DND-41 (cell line): ENCODE measurements at regions not wholly inside any gene's neighbourhood (a gene's known extent, or its start where the extent isn't known, plus 50 kb on each side); places are given as distances from the start of the nearest gene placed in this dataset.

Source experiments
- EZH2 ChIP-seq: IDR thresholded peaks from 3 replicates; pipeline ENCODE4 v1.6.1; 2012; ENCODE audit warnings: borderline replicate concordance, low read depth, mild to moderate bottlenecking, moderate library complexity, low read length, inconsistent platforms; ENCODE audit not compliant: severe bottlenecking
- TF ChIP-seq, protein P1 (sequence below): IDR thresholded peaks from 2 replicates; pipeline ENCODE4 v1.5.1; 2012; ENCODE audit warnings: borderline replicate concordance, low read length, moderate library complexity, mild to moderate bottlenecking; ENCODE audit not compliant: poor library complexity, severe bottlenecking; ENCODE audit errors: extremely low read depth

DNA sequence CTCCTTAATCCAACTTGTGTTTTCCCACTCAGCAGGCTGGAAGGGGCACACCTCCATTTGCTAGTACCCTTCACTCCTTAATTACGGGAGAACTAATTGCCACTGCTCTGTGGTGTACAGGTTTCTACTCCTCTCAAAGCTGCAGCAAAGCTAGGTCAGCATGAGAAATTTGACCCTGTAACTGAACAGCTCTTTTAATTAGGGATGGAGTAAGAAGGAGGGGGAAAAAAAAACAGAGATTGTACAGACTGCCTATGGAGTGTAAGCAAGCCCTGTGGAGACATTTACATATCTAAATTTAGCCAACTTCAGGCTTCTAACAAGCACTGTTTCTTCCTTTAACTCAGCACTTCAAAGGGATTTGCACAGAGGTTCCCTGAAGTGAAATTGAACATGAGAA lies 629.7 kb upstream of the SETBP1 start:
- TF ChIP-seq, protein P1, sequence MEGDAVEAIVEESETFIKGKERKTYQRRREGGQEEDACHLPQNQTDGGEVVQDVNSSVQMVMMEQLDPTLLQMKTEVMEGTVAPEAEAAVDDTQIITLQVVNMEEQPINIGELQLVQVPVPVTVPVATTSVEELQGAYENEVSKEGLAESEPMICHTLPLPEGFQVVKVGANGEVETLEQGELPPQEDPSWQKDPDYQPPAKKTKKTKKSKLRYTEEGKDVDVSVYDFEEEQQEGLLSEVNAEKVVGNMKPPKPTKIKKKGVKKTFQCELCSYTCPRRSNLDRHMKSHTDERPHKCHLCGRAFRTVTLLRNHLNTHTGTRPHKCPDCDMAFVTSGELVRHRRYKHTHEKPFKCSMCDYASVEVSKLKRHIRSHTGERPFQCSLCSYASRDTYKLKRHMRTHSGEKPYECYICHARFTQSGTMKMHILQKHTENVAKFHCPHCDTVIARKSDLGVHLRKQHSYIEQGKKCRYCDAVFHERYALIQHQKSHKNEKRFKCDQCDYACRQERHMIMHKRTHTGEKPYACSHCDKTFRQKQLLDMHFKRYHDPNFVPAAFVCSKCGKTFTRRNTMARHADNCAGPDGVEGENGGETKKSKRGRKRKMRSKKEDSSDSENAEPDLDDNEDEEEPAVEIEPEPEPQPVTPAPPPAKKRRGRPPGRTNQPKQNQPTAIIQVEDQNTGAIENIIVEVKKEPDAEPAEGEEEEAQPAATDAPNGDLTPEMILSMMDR = no peak
- no peak for TF ChIP-seq EZH2
